GM21786 (cell line): ENCODE measurements at regions not wholly inside any gene's neighbourhood (a gene's known extent, or its start where the extent isn't known, plus 50 kb on each side); places are given as distances from the start of the nearest gene placed in this dataset.

Experiments used
- ATAC-seq: cut with Tn5 transposase; IDR thresholded peaks from one replicate; pipeline ENCODE4 v1.9.1; 2021; ENCODE audit not compliant: unreplicated experiment

DNA sequence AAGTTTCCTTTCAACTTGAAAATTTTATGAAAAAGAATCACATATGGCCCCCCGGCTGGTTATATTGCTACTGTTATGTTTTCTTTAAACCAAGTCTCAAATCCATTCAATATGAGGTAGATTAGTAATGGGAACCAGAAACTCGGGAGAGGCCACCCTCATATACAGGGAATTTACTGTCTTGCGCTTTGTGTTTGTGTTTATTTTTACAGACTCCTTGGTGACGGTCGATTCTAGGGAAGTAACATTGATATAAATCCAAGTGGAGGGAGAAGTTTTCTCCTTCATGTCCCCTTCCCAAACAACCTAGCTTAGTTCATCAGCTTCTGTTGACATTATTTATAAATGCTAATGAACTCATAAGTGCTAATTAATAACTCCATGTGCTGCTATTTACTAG, 163.5 kb upstream of the LMO4 start:
- no peak for ATAC-seq

DNA sequence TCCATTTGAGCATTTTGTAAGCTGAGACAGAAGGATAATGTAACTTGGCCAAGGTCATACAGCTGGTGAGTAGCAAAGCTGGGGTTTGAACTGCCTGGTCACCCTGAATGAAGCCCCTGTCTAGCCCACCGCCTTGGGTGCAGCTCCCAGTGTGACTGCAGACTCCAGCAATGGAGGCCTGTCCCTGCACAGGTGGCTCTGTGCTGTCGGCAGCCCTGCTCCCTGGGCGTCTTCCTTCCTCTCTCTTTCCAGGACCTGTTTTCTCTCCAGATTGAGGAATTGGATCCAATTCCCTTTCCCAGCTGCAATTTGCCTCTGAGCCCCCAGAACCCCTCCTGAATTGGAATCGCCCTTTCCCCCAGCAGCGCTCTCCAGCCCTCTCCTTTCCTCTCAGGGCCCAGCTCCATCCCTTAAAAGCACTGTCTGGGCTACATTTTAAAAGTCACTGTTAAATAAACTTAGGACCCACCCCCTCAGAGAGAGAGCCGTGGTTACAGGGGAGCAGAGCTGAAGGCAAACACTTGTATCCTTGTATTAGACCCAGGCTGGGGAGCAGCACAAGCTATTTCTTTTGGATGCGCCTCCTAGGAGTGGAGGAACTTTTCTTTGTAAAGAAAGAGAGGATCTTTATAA, 161.4 kb upstream of the LMO4 start:
- no peak for ATAC-seq

DNA sequence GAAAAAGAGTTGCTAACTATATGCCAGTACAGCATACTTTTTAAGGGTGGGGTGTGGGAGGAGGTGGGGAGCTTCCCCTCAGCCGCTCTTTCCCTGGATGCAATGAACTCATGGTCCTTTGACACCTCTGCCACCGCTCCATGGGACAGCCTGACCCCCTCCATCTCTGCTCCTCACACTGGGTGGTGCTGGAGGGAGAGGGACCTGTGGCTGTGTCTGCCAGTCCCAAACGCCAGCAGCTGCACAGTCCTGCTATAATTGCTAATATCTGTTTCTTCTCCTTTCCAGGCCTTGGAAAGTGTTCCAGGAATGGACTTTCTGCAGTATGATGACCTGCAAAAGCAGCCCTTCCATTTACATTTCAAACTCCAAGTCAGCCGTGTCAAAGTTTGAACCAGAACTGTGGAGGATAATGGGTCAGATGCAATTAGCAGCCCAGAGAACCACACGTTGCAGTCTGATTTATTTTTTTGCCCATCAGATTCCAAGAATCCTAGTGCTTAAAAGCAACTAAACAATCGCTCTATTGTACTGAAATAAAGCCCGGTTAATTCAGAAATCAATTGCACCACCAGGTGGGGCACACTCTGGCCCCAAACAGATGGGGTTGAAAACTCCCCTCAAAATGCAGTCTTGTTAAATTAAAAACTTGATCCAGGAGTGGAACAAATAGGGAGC, 160.7 kb upstream of the LMO4 start:
- ATAC-seq: no peak

DNA sequence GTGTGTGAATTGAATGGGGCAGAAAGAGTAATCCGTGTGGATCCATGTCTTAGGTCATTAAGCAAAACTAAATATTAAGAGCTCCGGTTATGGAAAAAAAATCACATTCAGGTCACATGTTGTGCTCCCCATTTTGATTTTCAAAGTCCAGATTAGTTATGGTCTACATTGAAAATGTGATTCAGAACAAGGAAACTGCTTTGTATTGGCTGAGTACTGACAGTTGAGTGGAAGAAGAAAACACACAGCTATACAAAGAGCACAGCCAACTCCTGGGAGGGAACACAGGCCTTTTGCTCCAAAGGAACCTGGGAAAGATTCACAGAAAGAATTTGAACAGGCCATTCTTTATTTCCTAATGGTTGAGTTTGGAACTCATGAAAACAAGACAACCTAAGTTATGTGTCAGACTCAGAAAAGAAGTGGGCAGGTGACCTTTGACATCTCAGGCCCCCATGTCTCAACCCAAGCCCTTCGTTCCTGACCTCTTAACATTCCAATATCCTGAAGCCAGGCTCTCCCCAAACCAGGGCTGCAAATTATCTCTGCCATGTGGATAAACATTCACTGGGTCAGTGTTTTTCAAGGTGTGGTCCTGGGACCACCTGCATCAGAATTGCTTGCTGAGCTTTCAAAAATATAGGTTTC, 159.3 kb upstream of the LMO4 start:
- ATAC-seq: no peak

DNA sequence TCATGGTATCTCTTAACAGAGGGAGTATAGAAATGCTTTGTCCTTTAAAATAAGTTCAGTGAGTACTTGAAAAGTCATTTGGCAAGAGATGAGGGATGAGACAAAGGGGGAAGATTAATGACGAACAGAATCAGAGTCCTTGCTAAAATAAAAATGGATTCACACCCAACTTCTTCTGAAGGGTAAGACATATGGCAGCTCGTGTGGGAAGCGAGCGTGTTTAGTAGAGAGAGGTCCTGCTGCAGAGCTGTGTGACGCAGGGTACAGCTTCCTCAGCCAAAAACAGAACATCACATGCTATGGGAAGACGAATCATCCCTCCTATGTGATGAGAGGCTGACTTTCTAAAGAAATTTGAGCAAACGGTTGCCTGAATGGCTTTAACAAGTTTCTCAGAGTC, 158.5 kb upstream of the LMO4 start:
- no peak for ATAC-seq

DNA sequence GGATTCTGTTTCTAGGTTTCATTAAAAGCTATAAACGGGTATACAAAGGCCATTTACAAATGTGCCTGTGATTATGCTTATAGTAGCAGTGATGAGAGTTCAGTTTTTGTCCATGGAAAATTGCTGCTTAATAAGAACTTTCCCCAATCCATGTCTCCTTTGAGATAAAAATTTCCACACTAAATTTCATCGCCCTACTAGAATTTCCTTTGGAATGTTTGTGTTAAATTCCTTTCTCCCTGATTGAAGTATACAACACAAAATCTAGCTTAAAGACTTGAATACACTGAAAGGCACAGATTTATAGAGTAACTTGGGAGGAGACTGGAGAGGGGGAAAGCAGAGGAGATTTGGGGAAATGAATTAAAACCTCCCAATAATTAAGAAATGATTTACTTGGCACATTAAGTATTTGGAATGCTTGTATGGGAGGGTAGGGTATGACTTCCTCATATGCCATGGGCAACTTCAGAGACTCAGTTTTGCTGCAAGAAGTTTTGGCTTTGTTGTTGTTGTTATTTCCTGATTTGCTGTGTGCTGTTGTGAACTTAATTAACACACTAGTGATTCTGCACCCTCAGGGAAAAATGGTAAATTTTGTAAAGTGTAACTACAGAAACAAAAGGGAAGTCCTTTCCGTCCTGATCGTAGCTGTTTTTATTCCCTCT, 157.6 kb upstream of the LMO4 start:
- ATAC-seq: no peak

DNA sequence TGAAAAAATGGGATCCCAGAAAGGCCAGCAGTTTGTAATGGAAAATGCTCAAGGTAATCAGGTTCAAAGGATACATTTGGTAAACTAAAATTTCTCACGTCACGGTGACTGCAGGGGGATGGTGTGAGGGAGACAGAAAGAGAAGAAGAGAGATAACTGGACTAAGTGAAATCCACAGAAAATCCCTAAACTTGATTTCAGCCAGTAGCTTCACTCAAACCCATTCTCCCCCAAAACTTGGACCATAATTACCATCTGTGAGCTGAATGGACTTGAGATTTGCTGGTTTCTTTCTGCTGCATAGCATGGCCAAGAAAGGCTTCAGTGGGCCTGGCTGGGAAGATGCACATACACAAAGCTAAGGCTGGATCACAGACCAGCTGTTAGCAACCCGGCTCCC, 155.4 kb upstream of the LMO4 start:
- ATAC-seq: no peak

DNA sequence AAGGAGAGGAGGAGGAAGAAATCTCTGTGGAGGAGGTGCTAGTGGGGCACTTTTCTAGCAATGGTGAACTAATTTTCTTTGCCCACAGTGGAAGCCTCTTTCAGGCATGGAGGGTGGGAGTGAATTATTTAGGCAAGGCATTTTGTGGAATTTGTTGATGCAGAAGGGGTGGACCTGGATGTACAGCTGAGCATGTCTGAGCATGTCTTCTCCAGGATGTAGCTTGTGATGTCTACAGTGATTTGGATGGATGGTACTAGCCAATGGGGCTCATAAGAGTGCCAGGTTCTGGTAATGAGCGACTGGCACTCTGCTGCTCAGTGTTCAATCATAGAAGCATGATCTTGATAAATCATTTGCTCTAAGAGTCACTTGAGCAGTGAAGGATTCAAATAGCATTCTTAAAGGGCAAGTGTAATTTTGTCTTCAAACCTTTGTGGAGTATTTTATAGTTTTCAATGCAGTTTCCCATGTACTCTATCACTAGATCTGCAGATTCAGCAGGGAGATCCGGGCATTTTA, 153.9 kb upstream of the LMO4 start:
- no peak for ATAC-seq

DNA sequence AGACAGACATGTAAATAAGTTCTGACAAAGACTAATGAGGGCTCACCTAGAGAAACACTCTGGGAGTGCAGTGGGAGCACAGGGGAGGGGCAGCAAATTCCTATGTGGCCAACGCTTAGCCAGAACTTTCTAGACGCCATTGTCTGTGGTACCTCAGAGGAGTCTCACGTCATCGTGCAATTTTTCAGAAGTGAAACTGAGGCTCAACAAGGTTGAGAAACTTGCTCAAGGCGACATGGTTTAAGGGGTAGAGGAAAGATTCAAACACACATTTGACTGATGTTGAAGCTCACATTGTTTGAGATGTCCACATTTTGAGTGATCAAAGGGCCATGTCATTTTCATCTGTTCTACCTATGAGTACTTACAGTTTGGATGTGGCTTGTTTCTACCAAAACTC, 152.6 kb upstream of the LMO4 start:
- no peak for ATAC-seq

DNA sequence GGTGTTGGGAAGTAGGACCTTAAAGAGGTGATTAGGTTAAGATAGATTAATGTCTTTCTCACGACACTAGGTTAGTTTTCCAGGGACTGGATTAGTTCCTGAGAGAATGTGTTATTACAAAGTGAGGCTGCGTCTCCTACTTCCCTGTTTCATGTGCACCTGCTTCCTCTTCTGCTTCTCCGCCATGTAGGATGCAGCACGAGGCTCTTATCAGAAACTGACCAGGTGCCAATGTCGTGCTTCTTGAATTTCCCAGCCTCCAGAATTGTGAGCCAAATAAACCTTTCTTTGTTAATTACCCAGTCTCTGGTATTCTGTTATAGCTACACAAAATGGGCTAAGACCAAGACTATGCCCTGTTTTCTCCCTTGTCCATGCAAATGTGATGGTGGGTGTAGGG, 152.2 kb upstream of the LMO4 start:
- no peak for ATAC-seq

DNA sequence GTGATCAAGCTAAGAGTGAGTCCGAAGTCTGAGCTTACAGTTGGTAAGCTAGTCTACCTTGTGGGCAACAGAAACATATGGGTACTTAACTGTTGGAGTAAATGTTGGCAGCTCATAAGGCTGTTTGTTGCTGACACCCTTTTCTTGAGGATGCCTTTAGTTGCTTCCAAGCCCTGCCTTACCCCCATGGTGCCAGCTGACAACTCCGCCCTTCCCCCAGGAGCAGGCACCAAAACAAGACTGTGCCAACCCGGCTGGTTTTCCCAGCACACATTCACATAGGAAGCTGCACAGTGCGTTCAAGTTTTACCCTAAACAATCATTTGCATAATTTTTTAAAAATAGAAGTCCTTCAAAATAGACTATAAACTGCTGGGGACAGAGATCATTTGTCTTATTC, 150.2 kb upstream of the LMO4 start:
- no peak for ATAC-seq

DNA sequence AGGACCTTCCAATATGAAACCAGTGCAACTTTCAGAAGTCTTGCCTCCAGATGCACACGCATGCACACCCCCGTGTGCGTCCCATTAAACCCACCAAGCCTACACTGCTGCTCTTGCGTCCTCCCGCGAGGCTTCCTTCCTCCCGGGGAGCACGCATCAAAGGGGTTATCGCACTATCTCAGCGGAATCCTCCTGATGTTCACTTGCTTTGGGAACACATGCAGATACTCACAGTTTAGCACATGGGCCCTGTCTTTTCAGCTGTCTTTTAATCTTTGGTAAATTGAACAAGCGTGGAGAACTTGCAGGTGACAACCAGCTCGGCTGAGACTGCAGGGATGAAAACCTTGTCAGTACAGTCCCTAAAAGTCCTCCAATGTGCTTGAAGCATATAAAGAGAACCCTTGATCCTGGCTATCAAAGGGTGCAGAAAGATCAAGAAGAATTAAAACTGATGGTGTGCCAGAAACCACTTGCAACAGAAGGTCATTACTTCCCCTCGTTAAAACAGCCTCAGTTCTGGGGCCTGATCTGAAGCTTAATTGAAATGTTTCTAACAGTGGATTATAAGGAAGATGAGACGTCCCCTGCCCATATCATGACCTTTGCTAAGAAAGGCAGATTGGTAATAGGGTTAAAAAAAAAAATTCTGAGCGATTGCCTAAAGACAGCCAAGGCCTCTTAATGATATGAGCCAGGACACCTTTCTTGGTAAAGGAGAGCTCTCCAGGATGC, 149.4 kb upstream of the LMO4 start:
- ATAC-seq: no peak

DNA sequence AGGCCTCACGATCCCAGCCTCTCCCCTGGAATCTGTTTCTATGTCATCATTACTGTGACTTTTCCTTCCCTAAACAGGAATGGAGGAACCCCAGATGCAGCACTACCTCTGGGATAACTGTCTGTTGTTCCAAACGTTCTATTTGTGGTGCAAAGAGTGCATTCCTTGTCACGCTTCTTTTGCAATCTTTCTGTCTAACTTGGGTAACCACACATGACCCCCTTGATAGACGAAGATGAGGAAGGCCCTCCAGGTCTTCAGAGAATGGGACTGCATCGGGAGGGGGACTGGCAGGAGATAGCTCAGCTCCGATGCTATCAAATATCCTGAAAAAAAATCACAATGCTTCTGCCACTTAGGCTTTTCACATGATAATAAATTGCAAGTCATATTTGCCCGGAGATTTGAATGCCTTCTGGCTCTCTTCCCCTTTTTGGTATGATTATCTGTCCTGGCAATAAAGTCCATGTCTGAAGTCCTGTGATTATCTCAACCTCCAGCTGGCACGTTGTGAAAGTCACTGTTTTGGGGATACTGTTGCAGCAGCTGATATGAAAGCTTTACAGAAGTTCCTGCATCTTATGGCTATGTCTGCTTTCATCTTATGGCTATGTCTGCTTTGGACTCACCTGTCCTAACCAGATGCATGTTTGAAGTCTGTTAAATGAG, 148.7 kb upstream of the LMO4 start:
- ATAC-seq: no peak

DNA sequence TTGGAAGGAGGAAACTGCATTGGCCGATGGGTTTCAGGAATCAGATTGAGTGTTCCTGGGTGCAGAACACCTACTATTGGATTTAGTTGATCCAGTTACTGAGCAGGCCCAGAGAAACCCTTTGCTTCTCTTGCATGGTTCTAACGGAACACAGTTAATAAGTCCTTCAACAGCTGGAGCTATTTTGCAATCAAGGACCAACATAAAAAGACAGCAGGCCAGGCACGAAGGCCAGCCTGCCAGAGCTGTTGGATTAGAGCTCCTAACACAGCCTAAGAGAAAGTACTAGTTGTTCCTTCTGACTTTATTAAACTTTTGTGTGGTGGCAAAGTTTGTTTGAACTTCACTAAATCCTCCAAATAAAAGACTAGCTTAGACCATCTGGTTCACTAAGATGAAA, 148.0 kb upstream of the LMO4 start:
- no peak for ATAC-seq

DNA sequence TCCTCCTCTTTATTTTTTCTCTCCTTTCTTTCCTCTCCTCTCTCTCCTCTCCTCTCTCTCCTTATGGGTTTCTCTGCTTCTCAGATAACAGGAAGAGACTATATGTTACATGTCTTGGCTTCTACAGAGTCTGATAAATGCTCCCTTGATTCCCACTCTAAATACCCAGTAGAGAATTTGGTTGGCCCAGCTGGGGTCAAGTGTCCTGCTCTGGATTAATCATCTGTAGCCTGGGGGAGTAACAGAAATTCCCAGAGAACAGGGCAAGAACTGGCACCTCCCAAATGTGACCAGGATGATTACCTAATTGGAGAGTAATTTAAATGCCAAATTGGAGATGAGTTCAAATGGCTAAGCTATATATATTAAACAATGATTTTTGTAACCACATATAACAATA, 146.1 kb upstream of the LMO4 start:
- ATAC-seq: no peak

DNA sequence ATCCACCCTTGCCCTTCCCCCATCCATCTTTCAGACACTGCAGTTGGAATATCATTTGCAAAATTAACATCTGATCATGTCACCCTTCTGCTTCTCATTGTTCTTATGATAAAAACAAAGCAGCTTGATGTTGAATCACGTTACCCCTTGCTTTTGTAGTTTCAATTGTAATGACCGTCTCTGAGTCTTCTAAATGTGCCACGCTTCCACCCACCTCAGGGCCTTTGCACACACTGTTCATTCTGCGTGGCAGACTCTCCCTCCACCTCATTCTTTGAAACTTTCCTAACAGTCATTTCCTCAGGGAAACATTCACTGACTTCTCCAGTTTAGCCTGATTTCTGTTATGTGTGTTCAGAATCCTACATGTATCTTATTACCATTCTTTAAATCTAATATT, 143.6 kb upstream of the LMO4 start:
- no peak for ATAC-seq

DNA sequence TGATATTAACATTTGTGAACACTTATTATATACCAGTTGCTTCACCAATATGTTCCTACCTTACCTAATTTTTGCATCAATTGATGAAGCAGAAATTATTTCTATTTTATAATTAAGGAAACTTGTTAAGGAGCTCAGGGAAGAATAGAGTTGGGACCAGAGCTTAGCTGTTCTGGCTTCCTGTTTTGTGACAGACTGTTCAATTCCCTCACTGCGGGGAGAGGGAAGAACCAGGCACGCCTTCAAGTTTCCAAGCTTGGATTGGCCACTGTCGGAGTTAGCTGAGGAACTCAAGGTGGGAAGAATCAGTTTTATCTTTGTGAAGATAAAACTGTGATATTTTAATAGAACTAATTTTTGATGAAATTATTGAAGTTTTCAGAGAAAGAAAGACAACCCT, 142.3 kb upstream of the LMO4 start:
- no peak for ATAC-seq

DNA sequence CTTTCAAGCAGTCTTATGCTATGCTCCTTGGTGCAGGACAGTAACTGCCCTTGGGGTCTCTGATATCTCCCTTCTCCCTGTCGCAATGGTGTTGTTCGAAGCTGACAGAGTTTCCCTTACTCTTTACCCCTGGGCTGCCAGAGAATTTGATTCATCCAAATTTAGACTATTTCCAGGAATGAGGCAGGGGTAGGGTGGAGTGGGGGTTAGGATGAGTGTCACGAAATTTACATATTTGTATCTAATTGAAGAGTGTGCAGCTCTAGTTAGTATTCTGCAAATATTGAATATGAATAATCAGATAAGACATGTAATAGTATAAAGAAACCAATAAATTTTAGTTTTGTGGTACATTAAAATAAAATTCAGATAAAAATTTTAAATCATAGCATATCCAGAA, 140.0 kb upstream of the LMO4 start:
- no peak for ATAC-seq

DNA sequence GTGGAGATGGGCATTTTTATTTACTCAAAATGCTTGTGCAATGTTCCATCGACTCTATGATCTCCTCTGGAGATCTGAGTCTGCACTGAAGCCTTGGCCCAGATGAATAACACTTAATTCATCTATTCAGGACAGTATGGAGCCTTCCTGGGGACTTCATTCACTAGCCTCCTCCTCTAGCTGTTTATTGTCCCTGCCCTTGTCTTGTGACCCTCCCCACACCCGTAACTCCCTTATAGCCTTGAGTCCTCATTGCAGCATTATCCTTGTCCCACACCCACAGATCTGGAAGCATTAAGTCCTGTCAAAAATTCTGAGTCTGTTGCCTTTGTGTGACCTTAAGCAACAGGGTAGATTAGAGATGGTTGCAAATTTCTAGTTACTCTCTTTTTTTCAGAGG, 138.3 kb upstream of the LMO4 start:
- ATAC-seq: no peak

DNA sequence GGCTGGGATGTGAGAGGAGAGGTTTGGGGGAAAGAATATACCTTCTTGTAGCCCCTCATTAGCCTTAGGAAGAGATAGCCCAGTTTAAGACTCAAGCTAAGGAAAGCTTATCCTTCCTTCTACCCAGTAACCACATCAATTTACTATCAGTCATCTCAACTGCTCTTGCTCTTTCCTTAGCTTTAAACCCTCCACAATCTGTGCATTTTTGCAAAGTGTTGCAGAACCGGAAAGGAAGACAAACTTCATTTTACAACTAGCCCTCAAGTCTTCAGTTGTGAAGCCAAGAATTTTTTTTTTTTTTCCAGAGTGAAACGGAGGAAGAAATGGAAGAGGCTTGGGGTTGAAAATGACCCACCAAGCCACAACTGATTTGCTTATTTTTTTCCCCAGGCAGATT, 137.0 kb upstream of the LMO4 start:
- ATAC-seq: no peak
